Central memory CD8-positive, alpha-beta T cell (primary cell): ENCODE measurements at regions not wholly inside any gene's neighbourhood (a gene's known extent, or its start where the extent isn't known, plus 50 kb on each side); places are given as distances from the start of the nearest gene placed in this dataset.
A peak's percentile ranks its signal among the peaks of the same experiment; 100 is the strongest.
"Not testable (repeated sequence)": the region's sequence is repeated elsewhere in the genome, so short reads cannot be mapped to it uniquely, and the experiment has no call there.

ENCODE experiments used
- ATAC-seq: fragments of 150-1000 bp; cut with Tn5 transposase; replicated peaks from 2 replicates; pipeline ENCODE4 v1.10.0; 2022; ENCODE audit warnings: mild to moderate bottlenecking, moderate FRiP score, moderate number of reproducible peaks; ENCODE audit not compliant: poor library complexity, severe bottlenecking; ENCODE audit errors: extremely low read depth
- DNase-seq, 2 donors: peaks; one replicate each; pipeline ENCODE4 v3.0.0; 2021; ENCODE audit warnings: low spot score in 2 of 2
- H3K27ac Mint-ChIP-seq: one replicate; pipeline ENCODE4 v1.8.0; 2022; ENCODE audit warnings: low read depth, mild to moderate bottlenecking, moderate library complexity, mixed read lengths
- H3K27me3 Mint-ChIP-seq: one replicate; pipeline ENCODE4 v1.8.0; 2022; ENCODE audit warnings: mixed read lengths
- H3K36me3 Mint-ChIP-seq: one replicate; pipeline ENCODE4 v1.8.0; 2022; ENCODE audit warnings: mild to moderate bottlenecking, moderate library complexity, mixed read lengths; ENCODE audit not compliant: insufficient read depth
- H3K4me1 Mint-ChIP-seq: one replicate; pipeline ENCODE4 v1.8.0; 2022; ENCODE audit warnings: mixed read lengths
- H3K4me3 Mint-ChIP-seq: one replicate; pipeline ENCODE4 v1.8.0; 2022; ENCODE audit warnings: mild to moderate bottlenecking, moderate library complexity, mixed read lengths
- H3K9me3 Mint-ChIP-seq: one replicate; pipeline ENCODE4 v1.8.0; 2022; ENCODE audit warnings: mixed read lengths

- not testable (repeated sequence) for ATAC-seq, DNase-seq, H3K27ac Mint-ChIP-seq, H3K27me3 Mint-ChIP-seq, H3K36me3 Mint-ChIP-seq, H3K4me3 Mint-ChIP-seq, H3K4me1 Mint-ChIP-seq, H3K9me3 Mint-ChIP-seq
These were observed 434.0 kb downstream of the CD83 start for GRCh38 chr6:14551601-14552000.

GRCh38 chr6:14552891-14553290 is 435.3 kb downstream of the CD83 start:
- H3K9me3 Mint-ChIP-seq: no peaks in the 10 kb centered on the region
- no peaks in the 10 kb centered on the region for H3K36me3 Mint-ChIP-seq
- ATAC-seq: no peak
- no peaks in the 10 kb centered on the region for H3K27me3 Mint-ChIP-seq
- no peak for DNase-seq
- no peaks in the 10 kb centered on the region for H3K4me1 Mint-ChIP-seq
- no peak overlapping the region for H3K27ac Mint-ChIP-seq
- H3K4me3 Mint-ChIP-seq: no peak overlapping the region

- Mint-ChIP-seq H3K27ac (no peak overlapping the region), H3K27me3 (no peaks in the 10 kb centered on the region), H3K4me1 (no peaks in the 10 kb centered on the region), H3K36me3 (no peaks in the 10 kb centered on the region), H3K9me3 (no peaks in the 10 kb centered on the region), H3K4me3 (no peak overlapping the region)
- DNase-seq (no peak), ATAC-seq (no peak)
These were observed 435.9 kb downstream of the CD83 start for GRCh38 chr6:14553515-14553914.

- no peak overlapping the region for H3K4me3 Mint-ChIP-seq
- no peaks in the 10 kb centered on the region for H3K4me1 Mint-ChIP-seq
- H3K27me3 Mint-ChIP-seq: peaks cover 8% of the 10 kb centered on the region
- DNase-seq (no peak), ATAC-seq (no peak)
- H3K27ac Mint-ChIP-seq: no peak overlapping the region
- H3K36me3 Mint-ChIP-seq: no peaks in the 10 kb centered on the region
- H3K9me3 Mint-ChIP-seq: no peaks in the 10 kb centered on the region
These were observed 438.2 kb downstream of the CD83 start for GRCh38 chr6:14555804-14556203.

- no peak for ATAC-seq
- no peaks in the 10 kb centered on the region for H3K4me1 Mint-ChIP-seq
- peaks cover 6% of the 10 kb centered on the region for H3K9me3 Mint-ChIP-seq
These were observed 442.4 kb downstream of the CD83 start for GRCh38 chr6:14559746-14560536.

GRCh38 chr6:14561563-14561962 is 444.0 kb downstream of the CD83 start:
- H3K4me3 Mint-ChIP-seq, ATAC-seq, H3K4me1 Mint-ChIP-seq, H3K27ac Mint-ChIP-seq, H3K36me3 Mint-ChIP-seq, DNase-seq, H3K9me3 Mint-ChIP-seq: not testable (repeated sequence)
- H3K27me3 Mint-ChIP-seq: peaks cover 11% of the 10 kb centered on the region

More at GRCh38 chr6:14559746-14560536, 442.4 kb downstream of the CD83 start:
- Mint-ChIP-seq H3K27ac (no peak overlapping the region), H3K4me3 (no peak overlapping the region), H3K27me3 (peaks cover 11% of the 10 kb centered on the region), H3K36me3 (no peaks in the 10 kb centered on the region)
- no peak for DNase-seq

- no peak overlapping the region for H3K4me3 Mint-ChIP-seq
- H3K4me1 Mint-ChIP-seq: no peaks in the 10 kb centered on the region
- H3K27ac Mint-ChIP-seq: no peak overlapping the region
- H3K27me3 Mint-ChIP-seq: peaks cover 13% of the 10 kb centered on the region
- H3K36me3 Mint-ChIP-seq: no peaks in the 10 kb centered on the region
- no peaks in the 10 kb centered on the region for H3K9me3 Mint-ChIP-seq
- ATAC-seq (no peak), DNase-seq (no peak)
These were observed 450.3 kb downstream of the CD83 start for GRCh38 chr6:14567842-14568241.

GRCh38 chr6:14569394-14569793 is 451.8 kb downstream of the CD83 start:
- Mint-ChIP-seq H3K4me1 (no peaks in the 10 kb centered on the region), H3K4me3 (no peak overlapping the region), H3K27me3 (peaks cover 13% of the 10 kb centered on the region), H3K9me3 (no peaks in the 10 kb centered on the region), H3K36me3 (no peaks in the 10 kb centered on the region), H3K27ac (no peak overlapping the region)
- DNase-seq (no peak), ATAC-seq (no peak)

- not testable (repeated sequence) for H3K27ac Mint-ChIP-seq, H3K9me3 Mint-ChIP-seq, DNase-seq, H3K4me3 Mint-ChIP-seq, H3K36me3 Mint-ChIP-seq, H3K4me1 Mint-ChIP-seq, ATAC-seq
- peaks cover 13% of the 10 kb centered on the region for H3K27me3 Mint-ChIP-seq
These were observed 452.3 kb downstream of the CD83 start for GRCh38 chr6:14569874-14570273.

- no peaks in the 10 kb centered on the region for H3K4me1 Mint-ChIP-seq
- H3K36me3 Mint-ChIP-seq: no peaks in the 10 kb centered on the region
- no peak overlapping the region for H3K4me3 Mint-ChIP-seq
- no peak overlapping the region for H3K27ac Mint-ChIP-seq
- no peaks in the 10 kb centered on the region for H3K9me3 Mint-ChIP-seq
- peaks cover 13% of the 10 kb centered on the region for H3K27me3 Mint-ChIP-seq
- DNase-seq (no peak), ATAC-seq (no peak)
These were observed 453.4 kb downstream of the CD83 start for GRCh38 chr6:14571001-14571400.

- Mint-ChIP-seq H3K36me3 (no peaks in the 10 kb centered on the region), H3K9me3 (no peaks in the 10 kb centered on the region), H3K27ac (peak overlapping the region; percentile 11), H3K27me3 (peaks cover 13% of the 10 kb centered on the region), H3K4me1 (no peaks in the 10 kb centered on the region), H3K4me3 (no peak overlapping the region)
- DNase-seq (no peak), ATAC-seq (no peak)
These were observed 454.2 kb downstream of the CD83 start for GRCh38 chr6:14571746-14572145.

- no peaks in the 10 kb centered on the region for H3K9me3 Mint-ChIP-seq
- H3K36me3 Mint-ChIP-seq: no peaks in the 10 kb centered on the region
- H3K4me3 Mint-ChIP-seq: no peak overlapping the region
- no peak for DNase-seq
- H3K4me1 Mint-ChIP-seq: no peaks in the 10 kb centered on the region
- H3K27ac Mint-ChIP-seq: no peak overlapping the region
- H3K27me3 Mint-ChIP-seq: peaks cover 13% of the 10 kb centered on the region
- no peak for ATAC-seq
These were observed 455.7 kb downstream of the CD83 start for GRCh38 chr6:14573267-14573666.

- Mint-ChIP-seq H3K4me1 (no peaks in the 10 kb centered on the region), H3K27ac (no peak overlapping the region), H3K36me3 (no peaks in the 10 kb centered on the region), H3K4me3 (no peak overlapping the region), H3K9me3 (no peaks in the 10 kb centered on the region), H3K27me3 (peaks cover 13% of the 10 kb centered on the region)
- DNase-seq (no peak), ATAC-seq (no peak)
These were observed 456.2 kb downstream of the CD83 start for GRCh38 chr6:14573703-14574290.
